Astrocyte of the spinal cord (primary cell): ENCODE measurements at regions not wholly inside any gene's neighbourhood (a gene's known extent, or its start where the extent isn't known, plus 50 kb on each side); places are given as distances from the start of the nearest gene placed in this dataset.

Experiments
- DNase-seq: peaks from one replicate; pipeline ENCODE4 v3.0.0; 2011; ENCODE audit warnings: low read depth, low spot score
- H3K4me3 ChIP-seq: 2 replicates; pipeline ENCODE4 v1.5.1; 2011; ENCODE audit warnings: low read depth, mild to moderate bottlenecking, low read length, moderate library complexity
- in situ Hi-C: cut with HindIII; loops from 2 replicates; pipeline ENCODE4 v1.10.0; 2017; ENCODE audit warnings: low sequenced_read_pairs
- TF ChIP-seq, protein P1 (sequence below): IDR thresholded peaks from 2 replicates; pipeline ENCODE4 v1.5.1; 2012; ENCODE audit warnings: low read depth, mild to moderate bottlenecking, low read length, inconsistent platforms

DNA sequence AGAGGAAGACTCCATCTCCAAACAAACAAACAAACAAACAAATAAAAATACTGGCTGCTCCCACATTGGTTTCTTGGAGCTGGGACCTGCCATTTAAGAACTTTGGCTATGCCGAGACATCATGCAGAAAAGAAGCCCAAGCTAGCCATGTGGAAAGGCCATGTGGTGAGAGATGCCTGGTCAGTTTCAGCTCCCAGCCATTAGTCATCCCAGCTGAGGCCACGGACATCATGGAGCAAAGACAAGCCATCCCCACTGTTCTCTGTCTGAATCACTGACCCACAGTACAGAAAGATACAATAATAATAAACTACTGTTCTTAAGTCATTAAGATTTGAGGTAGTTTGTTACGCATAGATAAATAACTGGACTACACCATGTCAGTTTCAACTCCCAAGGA lies 70.0 kb upstream of the PCBD1 start:
- TF ChIP-seq, protein P1, sequence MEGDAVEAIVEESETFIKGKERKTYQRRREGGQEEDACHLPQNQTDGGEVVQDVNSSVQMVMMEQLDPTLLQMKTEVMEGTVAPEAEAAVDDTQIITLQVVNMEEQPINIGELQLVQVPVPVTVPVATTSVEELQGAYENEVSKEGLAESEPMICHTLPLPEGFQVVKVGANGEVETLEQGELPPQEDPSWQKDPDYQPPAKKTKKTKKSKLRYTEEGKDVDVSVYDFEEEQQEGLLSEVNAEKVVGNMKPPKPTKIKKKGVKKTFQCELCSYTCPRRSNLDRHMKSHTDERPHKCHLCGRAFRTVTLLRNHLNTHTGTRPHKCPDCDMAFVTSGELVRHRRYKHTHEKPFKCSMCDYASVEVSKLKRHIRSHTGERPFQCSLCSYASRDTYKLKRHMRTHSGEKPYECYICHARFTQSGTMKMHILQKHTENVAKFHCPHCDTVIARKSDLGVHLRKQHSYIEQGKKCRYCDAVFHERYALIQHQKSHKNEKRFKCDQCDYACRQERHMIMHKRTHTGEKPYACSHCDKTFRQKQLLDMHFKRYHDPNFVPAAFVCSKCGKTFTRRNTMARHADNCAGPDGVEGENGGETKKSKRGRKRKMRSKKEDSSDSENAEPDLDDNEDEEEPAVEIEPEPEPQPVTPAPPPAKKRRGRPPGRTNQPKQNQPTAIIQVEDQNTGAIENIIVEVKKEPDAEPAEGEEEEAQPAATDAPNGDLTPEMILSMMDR: no peak
- no peak for DNase-seq
- in situ Hi-C loops: no loop called here

DNA sequence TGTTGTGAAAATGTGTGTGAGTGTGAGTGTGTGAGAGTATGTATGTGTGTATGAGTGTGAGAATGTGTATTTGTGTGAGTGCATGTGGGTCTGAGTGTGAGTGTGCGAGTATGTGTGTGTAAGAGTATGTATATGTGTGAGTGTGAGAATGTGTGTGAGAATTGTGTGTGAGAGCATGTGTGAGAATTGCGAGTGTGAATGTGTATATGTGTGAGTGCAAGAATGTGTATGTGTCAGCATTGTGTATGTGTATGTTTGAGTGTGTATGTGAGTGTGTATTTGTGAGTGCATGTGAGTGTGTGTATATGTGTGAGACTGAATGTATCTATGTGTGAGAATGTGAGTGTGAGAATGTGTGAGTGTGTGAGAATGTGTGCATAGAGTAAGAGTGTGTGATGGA lies 72.0 kb upstream of the PCBD1 start:
- TF ChIP-seq, protein P1: no peak
- DNase-seq: no peak
- in situ Hi-C loops: no loop called here
- no peak overlapping the region for H3K4me3 ChIP-seq

More for the DNA sequence above, 70.0 kb upstream of the PCBD1 start:
- no peak overlapping the region for H3K4me3 ChIP-seq

DNA sequence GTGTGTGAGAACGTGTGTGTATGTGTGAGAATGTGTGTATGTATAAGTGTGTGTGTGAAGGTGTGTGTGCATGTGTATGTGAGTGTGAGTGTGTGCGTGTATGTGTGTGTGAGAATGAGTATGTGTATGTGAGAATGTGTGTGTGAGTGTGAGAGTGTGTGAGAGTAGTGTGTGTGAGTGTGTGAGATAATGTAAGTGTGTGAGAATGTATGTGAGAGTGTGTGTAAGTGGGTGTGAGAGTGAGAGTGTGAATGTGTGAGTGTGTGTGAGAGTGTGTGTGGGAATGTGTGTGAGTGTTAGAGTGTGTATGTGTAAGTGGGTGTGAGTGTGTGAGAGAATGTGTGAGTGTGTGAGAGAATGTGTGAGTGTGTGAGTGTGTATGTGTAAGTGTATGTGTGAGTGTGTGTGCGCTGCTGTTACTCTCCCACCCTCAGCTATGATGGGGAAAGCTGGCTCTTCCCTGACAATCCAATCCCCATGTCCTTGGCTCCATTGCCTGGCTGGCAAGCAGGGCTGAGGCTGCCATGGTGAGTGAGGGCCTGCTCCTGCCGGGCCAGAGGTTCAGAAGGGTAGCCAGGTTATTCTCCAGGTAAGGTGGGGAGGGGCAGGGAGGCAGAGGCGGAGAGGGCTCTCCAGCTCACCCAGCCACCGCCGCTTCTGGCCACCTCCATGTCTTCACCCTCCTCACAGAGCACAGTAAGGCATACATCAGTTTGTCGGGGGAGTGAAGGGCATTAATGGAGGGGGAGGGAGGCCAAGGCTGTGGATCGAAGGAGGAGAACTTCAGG lies 72.6 kb upstream of the PCBD1 start:
- in situ Hi-C loops: no loop called here
- DNase-seq: no peak
- H3K4me3 ChIP-seq: no peak overlapping the region
- TF ChIP-seq, protein P1: no peak

DNA sequence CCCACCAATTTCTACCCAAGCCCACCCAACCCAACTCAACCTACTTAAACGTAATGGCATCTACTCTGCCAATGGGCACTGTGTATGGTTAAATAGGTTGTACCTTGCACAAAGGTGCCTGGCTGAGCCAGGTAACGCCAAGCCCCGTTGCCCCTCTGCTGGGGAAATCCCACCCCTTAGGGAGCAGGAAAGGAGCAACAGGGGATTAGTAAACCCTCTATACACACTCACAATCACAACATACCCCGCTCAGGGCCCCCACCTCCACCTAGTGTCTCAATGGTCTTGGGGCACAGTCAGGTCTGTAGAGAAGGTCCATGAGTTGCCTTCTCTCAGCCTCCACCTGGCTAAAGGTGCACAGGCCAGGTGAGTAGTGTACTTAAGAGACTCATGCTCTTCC lies 74.3 kb upstream of the PCBD1 start:
- no peak overlapping the region for H3K4me3 ChIP-seq
- no peak for DNase-seq
- in situ Hi-C loops: no loop called here
- TF ChIP-seq, protein P1: no peak

DNA sequence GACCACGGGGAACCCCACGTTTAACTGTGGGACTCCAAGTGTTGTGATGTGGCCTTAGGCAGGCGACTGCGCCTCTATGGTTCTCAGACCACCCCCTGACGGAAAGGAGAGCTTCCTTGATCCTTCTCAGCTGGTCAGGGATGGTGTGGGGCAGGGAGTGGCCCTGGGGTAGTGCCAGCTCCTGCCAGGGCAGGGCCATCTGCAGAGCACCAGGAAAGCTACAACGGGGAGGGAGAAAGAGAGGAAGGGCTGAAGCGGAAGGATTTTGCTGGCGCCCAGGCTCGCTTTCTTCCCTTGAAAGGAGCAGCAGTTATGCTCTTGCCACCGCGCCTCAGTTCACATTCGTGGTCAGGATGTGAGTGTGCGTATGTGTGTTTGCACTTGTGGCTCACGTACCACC lies 74.9 kb upstream of the PCBD1 start:
- in situ Hi-C loops: no loop called here
- no peak for DNase-seq
- TF ChIP-seq, protein P1: no peak
- H3K4me3 ChIP-seq: no peak overlapping the region

DNA sequence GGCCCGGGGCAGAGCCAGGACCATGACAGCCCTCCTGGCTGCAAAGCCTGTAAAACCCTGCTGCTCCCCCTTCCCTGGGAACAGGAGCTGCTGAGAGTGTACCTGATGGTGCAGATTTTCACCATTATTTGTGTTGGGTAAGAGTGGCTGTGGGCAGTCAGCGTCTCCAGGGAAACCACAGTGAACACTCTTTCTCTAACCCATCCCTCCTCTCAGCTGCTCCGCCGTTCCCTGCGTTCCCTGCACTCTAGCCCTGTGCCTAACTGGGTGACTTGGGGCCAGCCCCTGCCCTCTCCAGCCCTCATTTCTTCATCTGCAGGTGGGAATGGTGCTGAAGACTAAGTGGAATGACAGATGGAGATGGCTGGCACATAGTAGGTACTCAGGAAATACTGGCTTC lies 75.9 kb upstream of the PCBD1 start:
- in situ Hi-C loops: no loop called here
- TF ChIP-seq, protein P1: no peak
- H3K4me3 ChIP-seq: no peak overlapping the region
- DNase-seq: no peak
